GM21526 (cell line): ENCODE measurements at regions not wholly inside any gene's neighbourhood (a gene's known extent, or its start where the extent isn't known, plus 50 kb on each side); places are given as distances from the start of the nearest gene placed in this dataset.
"Not testable (repeated sequence)": the region's sequence is repeated elsewhere in the genome, so short reads cannot be mapped to it uniquely, and the experiment has no call there.

ENCODE experiments used
- ATAC-seq: cut with Tn5 transposase; IDR thresholded peaks from one replicate; pipeline ENCODE4 v1.9.1; 2021; ENCODE audit warnings: moderate library complexity; ENCODE audit not compliant: unreplicated experiment, low FRiP score

- ATAC-seq = no peak
Observed at GRCh38 chr18:47380153-47380552, 128.7 kb upstream of the SKOR2 start.

GRCh38 chr18:47373465-47373864 lies 122.0 kb upstream of the SKOR2 start:
- no peak for ATAC-seq

DNA sequence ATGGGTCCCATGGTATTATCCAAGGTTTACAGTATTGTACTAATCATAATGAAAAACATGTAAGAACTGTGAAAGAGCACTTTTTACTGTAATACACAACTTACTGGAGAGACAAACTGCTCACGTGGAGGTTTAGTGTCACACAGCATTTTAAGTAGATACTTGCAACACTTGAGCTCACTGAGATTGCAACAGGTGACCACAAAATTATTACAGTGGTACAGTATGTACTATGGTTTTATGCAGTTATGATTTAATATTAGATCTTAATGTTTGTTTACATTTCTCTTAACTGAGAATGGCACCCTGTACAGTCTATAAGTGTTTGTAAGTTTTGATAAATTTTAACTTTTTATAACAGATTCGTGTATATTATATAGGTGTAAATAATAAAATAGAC lies 118.6 kb upstream of the SKOR2 start:
- no peak for ATAC-seq

- ATAC-seq = not testable (repeated sequence)
Observed at GRCh38 chr18:47354061-47354460, 102.6 kb upstream of the SKOR2 start.

DNA sequence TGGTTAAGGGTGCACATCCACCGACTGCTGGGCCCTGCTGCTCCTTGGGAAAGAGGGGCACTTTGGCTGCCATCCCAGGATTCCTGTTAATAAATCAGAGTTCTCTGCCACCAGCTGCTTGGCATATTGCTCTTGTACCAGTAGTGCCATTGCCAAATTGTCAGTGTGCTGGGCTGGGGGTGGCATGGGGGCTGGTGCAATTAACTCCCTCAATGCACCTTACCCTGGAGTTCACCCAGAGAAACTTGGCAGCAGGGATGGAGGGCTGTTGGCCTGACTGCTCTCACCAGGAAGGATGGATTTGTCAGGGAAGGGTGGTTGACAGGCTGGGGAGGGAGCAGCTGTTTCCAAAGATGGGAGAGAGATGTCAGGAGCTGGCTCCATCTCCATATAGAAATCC lies 94.6 kb upstream of the SKOR2 start:
- no peak for ATAC-seq

- no peak for ATAC-seq
Observed at GRCh38 chr18:47345291-47345690, 93.8 kb upstream of the SKOR2 start.

- no peak for ATAC-seq
Observed at GRCh38 chr18:47343291-47343690, 91.8 kb upstream of the SKOR2 start.

DNA sequence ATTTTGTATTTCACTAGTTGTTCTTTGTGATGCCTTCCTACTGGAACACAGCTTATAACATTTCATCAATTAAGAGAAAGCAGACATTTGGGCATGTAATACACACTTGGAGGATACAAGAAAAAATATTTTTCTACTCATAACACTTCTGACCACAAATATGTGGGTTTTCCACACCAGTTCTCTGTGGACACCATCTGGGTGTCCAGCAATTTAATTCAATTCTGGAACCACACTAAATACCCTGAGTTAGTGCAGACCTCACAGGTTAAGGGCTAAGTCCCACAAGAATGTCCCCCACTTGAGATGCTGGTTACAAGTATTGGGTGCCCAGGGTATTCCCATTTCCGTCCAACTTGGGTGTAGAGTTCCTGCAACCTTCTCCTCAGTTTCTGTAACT lies 91.1 kb upstream of the SKOR2 start:
- no peak for ATAC-seq

DNA sequence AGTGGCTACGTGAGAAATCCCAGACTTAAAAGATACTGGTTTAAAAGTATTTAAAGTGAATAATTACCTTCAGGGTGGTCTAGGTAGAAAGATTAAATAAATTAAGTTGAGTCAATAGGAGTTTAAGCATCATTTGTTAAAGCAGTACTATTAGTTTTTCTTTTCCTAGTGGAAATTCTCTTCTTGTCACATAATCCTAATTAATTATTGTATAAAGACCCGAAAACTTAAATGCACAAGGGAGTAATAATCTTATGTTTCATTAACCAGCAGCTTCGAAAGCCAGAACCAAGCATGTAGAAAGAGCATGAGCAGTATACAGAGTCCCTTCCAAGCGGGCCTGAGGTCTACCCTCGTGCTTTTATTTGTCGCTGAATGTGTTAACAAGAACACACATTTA lies 90.2 kb upstream of the SKOR2 start:
- ATAC-seq = no peak

- no peak for ATAC-seq
Observed at GRCh38 chr18:47334966-47335365, 83.5 kb upstream of the SKOR2 start.

GRCh38 chr18:47333926-47334635 lies 82.6 kb upstream of the SKOR2 start:
- no peak for ATAC-seq

- no peak for ATAC-seq
Observed at GRCh38 chr18:47331641-47332040, 80.2 kb upstream of the SKOR2 start.

GRCh38 chr18:47331026-47331425 lies 79.6 kb upstream of the SKOR2 start:
- no peak for ATAC-seq

GRCh38 chr18:47323158-47323557 lies 71.7 kb upstream of the SKOR2 start:
- ATAC-seq = no peak

DNA sequence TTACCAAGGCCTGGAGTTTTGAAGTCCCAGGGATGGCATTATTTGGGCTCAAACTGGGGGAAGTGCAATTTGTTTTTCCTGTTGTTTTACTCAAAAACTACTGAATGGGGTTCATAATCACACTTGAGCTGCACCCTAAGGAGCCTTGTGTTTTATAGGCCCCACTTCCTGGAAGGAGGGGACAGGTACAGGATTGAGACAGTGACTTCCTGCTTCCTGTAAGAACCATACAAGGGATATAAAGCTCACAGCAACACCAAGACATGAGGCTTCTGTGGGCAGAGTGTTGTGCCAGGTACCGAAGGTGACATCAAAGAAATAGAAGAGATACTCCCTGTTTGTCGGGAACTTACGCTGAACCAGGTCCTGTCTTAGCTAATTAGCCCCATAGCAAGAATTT lies 70.4 kb upstream of the SKOR2 start:
- no peak for ATAC-seq

- no peak for ATAC-seq
Observed at GRCh38 chr18:47317824-47318508, 66.5 kb upstream of the SKOR2 start.

GRCh38 chr18:47316924-47317323 lies 65.5 kb upstream of the SKOR2 start:
- no peak for ATAC-seq

- ATAC-seq = no peak
Observed at GRCh38 chr18:47313901-47314300, 62.4 kb upstream of the SKOR2 start.

GRCh38 chr18:47311585-47311984 lies 60.1 kb upstream of the SKOR2 start:
- ATAC-seq = no peak
